HL-60 (cell line): ENCODE measurements at regions not wholly inside any gene's neighbourhood (a gene's known extent, or its start where the extent isn't known, plus 50 kb on each side); places are given as distances from the start of the nearest gene placed in this dataset.

ENCODE experiments used
- CTCF ChIP-seq: IDR thresholded peaks from one replicate; pipeline ENCODE4 v1.5.1; 2011; ENCODE audit warnings: low read length, control low read depth, inconsistent platforms; ENCODE audit not compliant: insufficient read depth
- POLR2AphosphoS5 ChIP-seq: IDR thresholded peaks from 2 replicates; pipeline ENCODE4 v1.6.1; 2012; ENCODE audit warnings: low read depth
- REST ChIP-seq: IDR thresholded peaks from 2 replicates; pipeline ENCODE4 v1.6.1; 2012; ENCODE audit warnings: low read depth; ENCODE audit not compliant: insufficient replicate concordance
- SPI1 ChIP-seq: IDR thresholded peaks from 2 replicates; pipeline ENCODE4 v1.6.1; 2012; ENCODE audit warnings: low read depth, mild to moderate bottlenecking, borderline replicate concordance

DNA sequence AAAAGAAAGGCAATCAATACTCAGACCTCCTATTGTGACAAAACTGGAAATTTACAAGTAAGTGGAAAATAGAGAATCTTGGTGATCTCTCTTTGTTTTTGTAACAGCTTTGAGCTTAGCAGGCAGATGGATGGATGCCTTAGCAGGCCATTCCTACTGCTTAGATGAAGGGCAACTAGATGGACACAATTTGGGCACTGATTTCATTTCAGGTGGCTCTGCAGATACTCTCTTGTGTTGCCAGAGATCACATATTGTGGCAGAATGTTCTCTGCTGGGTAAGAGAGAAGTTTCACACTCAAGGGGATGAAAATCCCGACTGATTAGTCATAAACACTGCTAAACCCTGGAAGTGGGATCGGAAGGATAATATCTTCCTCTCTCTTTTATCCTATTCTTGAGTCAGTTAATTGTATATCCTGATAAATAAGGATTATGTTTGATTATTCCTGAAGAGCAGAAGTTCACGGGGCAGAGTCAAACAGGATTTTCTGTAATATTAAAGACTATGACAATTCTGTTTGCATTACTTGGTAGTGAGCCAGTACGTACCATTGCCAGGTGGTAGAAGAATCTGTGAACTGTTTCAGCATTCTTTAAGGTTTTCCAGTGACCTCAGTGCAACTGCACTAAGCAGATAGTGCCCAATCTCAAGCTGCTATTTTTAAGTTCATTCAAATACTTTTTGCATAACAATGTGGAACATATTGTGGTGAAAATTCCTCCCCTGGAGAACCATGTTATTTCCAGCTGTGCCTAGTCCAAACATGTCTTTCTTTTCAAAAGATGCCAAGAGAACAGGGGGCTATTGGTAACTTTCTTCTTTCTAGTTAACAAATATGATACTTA is 974.3 kb downstream of the FSTL5 start:
- TF ChIP-seq SPI1 (no peak), CTCF (no peak), REST (no peak), POLR2AphosphoS5 (no peak)
